ENCODE measurements at regions not wholly inside any gene's neighbourhood (a gene's known extent, or its start where the extent isn't known, plus 50 kb on each side); places are given as distances from the start of the nearest gene placed in this dataset.

DNA sequence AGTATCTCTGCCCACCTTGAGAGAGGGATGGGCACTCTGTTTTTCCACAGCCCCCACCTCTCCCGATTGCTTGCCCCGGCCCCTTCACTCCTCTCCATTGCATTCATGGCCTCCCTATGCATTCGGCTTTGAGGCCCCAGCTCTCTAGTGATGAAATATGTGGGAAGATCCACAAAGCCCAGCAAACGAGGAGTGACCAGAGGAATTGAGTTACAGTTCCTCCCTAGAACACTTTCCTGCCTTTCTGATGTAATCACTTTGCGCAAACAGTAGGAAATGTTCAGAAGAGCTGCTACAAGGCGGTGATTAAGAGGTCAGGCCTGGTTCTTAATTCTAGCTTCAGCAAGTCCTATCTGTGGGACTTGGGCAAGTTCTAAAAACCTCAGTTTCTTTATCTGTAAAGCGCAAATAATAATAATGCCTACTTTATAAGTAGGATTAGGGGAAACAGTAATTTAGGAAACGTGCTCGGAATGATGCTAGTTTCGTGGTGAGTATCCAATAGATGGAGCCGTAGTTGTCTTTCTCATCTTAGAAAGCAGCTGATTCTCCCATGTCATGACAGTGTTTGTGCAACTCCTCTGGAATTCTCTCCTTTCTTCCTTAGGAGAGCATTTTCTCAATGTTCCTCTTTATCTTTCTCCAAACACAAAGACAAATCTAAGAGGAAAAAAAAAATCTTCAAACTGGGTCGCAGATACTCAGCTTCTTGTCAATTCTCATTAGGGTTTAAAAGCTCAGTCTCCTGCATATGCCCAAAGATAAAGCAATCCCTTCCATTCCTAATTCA is 99.5 kb upstream of the MSX2 start:
- no peak overlapping the region for H3K4me3 ChIP-seq (ENCODE audit: control insufficient read depth, low read depth, low read length)
- DNase-seq (ENCODE audit: low read depth) = no peak
- TF ChIP-seq, protein P1, sequence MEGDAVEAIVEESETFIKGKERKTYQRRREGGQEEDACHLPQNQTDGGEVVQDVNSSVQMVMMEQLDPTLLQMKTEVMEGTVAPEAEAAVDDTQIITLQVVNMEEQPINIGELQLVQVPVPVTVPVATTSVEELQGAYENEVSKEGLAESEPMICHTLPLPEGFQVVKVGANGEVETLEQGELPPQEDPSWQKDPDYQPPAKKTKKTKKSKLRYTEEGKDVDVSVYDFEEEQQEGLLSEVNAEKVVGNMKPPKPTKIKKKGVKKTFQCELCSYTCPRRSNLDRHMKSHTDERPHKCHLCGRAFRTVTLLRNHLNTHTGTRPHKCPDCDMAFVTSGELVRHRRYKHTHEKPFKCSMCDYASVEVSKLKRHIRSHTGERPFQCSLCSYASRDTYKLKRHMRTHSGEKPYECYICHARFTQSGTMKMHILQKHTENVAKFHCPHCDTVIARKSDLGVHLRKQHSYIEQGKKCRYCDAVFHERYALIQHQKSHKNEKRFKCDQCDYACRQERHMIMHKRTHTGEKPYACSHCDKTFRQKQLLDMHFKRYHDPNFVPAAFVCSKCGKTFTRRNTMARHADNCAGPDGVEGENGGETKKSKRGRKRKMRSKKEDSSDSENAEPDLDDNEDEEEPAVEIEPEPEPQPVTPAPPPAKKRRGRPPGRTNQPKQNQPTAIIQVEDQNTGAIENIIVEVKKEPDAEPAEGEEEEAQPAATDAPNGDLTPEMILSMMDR (conservative IDR thresholded peaks at IDR 0.05; ENCODE audit: control insufficient read depth, insufficient read depth, low read depth, low read length) = no peak

DNA sequence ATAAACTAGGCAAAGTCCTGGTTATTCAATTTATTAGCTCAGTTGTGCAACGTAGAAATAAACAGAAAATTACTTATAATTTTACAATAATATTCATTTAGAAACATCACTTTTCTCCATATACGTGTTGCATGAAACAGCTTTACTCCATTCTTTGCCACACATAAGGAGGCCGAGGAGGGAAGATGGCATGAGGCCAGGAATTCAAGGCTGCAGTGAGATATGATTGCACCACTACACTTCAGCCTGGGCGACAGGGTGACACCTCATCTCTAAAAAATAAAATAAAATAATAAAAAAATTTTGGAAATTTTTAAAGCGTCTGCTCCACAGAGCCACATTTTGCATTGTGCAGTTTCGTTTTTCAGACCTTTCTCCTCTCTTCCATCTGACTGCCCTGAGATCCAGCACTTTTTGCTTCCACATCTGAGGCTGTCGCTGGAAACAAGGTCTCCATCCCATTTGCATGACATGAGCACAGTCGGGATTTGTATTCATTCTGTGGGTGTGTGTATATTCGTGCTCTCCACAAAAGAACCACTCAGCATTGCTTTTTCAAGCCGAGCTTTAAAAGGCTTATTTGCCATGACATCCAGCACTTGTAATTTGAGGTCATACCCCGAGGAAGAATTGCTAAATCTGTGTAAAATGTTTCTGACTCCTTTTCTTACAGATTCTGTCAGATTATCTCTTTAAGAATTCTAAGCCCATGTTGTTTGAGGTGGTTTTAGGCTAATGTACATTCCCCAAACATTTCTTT is 98.6 kb upstream of the MSX2 start:
- no peak overlapping the region for H3K4me3 ChIP-seq (ENCODE audit: control insufficient read depth, low read depth, low read length)
- TF ChIP-seq, protein P1 (conservative IDR thresholded peaks at IDR 0.05; ENCODE audit: control insufficient read depth, insufficient read depth, low read depth, low read length) = no peak
- no peak for DNase-seq (ENCODE audit: low read depth)

DNA sequence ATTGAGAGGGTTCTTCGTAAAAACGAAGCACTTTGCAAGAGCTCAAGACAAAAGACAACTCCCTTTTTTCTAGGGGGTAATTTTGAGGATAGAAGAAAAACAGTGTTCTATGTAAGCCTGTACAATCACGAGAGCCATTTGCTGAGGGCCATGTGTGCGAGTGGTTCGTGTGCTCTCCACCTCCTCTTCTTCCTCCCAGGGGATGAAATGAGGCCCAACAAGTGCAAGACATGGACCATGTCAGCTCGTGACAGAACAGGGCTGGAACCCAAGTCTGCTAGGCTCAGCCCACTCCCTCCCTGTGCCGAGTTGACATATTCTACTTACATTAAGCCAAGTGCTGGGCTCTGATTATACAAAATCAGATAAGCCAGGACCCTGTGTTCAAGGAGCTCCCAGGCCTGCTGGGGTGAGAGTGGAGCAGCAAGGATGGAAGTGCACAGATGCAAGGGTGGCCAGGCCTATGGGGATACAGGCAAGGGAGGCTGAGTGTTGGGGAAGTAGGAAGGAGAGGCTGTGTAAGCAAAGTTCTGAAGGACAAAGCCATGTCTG is 97.9 kb upstream of the MSX2 start:
- TF ChIP-seq, protein P1 (conservative IDR thresholded peaks at IDR 0.05; ENCODE audit: control insufficient read depth, insufficient read depth, low read depth, low read length) = no peak
- DNase-seq (ENCODE audit: low read depth) = no peak
- H3K4me3 ChIP-seq (ENCODE audit: control insufficient read depth, low read depth, low read length) = no peak overlapping the region

DNA sequence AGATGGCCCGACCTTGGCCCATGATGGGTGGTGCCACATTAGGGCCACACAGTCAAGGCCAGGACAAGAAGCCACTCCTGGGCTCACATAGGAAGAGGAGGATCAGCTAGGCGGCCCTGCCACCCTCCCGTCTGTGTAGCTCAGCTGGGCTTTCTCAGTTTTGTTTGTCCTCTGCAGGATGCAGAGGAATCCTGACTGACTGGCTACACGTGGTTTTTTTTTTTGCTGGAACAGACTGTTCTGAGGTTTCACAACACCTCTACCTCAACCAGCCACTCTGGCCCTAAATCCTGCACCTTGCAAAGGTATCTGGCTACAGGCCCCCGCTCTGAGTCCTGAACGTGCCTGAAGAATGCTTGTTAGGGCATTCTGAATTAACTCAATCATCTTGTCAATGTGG is 88.3 kb upstream of the MSX2 start:
- no peak for DNase-seq (ENCODE audit: low read depth)
- TF ChIP-seq, protein P1 (conservative IDR thresholded peaks at IDR 0.05; ENCODE audit: control insufficient read depth, insufficient read depth, low read depth, low read length) = no peak
- no peak overlapping the region for H3K4me3 ChIP-seq (ENCODE audit: control insufficient read depth, low read depth, low read length)

DNA sequence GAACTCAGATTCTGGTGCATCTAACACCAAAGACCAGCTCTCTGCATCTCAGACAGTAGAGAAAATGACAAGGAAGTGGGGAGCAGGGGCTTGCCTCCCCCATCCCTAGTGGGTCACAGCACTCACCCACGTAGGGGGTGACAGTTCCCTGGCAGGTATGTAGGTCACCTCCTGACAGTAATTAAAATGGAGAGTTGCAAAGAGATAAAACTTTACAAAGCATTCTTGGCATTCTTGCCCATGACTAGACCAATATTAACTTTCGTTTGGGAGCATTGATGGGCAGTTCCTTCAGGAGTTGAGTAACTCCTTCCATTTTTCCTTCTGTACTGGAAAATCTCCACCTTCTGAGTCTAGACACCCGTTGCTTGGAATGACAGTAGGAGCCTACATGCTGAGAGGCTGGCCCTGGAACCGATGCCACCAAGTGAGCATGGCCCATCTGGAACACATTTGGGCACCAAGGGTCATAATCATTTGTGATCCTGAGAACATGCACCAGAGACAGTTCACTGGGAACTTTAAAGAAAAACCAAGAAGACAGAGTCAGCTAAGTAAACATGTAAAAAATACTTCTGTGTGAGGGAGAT is 81.5 kb upstream of the MSX2 start:
- H3K4me3 ChIP-seq (ENCODE audit: control insufficient read depth, low read depth, low read length) = no peak overlapping the region
- DNase-seq (ENCODE audit: low read depth) = no peak
- TF ChIP-seq, protein P1 (conservative IDR thresholded peaks at IDR 0.05; ENCODE audit: control insufficient read depth, insufficient read depth, low read depth, low read length) = no peak

DNA sequence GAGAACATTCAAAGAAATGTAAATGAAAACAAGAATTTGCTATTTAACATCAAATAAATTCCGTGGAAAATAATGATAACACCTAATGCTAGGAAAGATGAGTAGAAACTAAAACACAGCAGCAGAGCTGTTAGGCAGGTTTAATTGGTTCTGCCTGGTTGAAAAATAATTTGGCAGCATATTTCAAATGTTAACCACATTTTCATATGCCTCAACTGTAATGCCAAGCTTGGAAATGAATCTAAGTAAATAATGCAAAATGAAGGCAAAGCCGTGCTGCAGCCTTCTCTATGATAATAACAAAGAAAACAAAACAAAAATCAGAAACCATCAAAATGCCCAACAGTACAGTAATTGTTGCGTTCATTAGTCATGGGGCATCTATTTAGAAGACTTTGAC is 79.9 kb upstream of the MSX2 start:
- DNase-seq (ENCODE audit: low read depth) = no peak
- H3K4me3 ChIP-seq (ENCODE audit: control insufficient read depth, low read depth, low read length) = no peak overlapping the region
- TF ChIP-seq, protein P1 (conservative IDR thresholded peaks at IDR 0.05; ENCODE audit: control insufficient read depth, insufficient read depth, low read depth, low read length) = no peak

Measured in fibroblast of mammary gland (primary cell).